K562 (cell line): ENCODE measurements at regions not wholly inside any gene's neighbourhood (a gene's known extent, or its start where the extent isn't known, plus 50 kb on each side); places are given as distances from the start of the nearest gene placed in this dataset.

Experiments
- ADNP ChIP-seq: fragments of 200-800 bp; sonication (Bioruptor generic); IDR thresholded peaks from 2 replicates; pipeline ENCODE4 v1.6.1; 2016; ENCODE audit warnings: missing genetic modification characterization, missing compliant biosample characterization
- CXXC5 ChIP-seq: fragments of 250-450 bp; sonication (Bioruptor Pico); IDR thresholded peaks from 2 replicates; pipeline ENCODE4 v1.8.0; 2022; ENCODE audit warnings: inconsistent platforms, mild to moderate bottlenecking, moderate library complexity
- GABPB1 ChIP-seq: sonication (generic); formaldehyde crosslinking; IDR thresholded peaks from 2 replicates; pipeline ENCODE4 v1.8.0; 2022; ENCODE audit warnings: mild to moderate bottlenecking, missing genetic modification reagents
- L3MBTL2 ChIP-seq: fragments of 450-650 bp; IDR thresholded peaks from 2 replicates; pipeline ENCODE4 v1.6.1; 2016; ENCODE audit warnings: mild to moderate bottlenecking, moderate library complexity
- ZNF518B ChIP-seq: fragments of 250-450 bp; sonication (Bioruptor Pico); IDR thresholded peaks from 2 replicates; pipeline ENCODE4 v1.5.0; 2021; ENCODE audit warnings: mild to moderate bottlenecking, moderate library complexity
- TF ChIP-seq, protein P1 (sequence below): sonication (generic); formaldehyde crosslinking; IDR thresholded peaks from 2 replicates; pipeline ENCODE4 v1.8.0; 2022; ENCODE audit warnings: mild to moderate bottlenecking, missing genetic modification reagents

DNA sequence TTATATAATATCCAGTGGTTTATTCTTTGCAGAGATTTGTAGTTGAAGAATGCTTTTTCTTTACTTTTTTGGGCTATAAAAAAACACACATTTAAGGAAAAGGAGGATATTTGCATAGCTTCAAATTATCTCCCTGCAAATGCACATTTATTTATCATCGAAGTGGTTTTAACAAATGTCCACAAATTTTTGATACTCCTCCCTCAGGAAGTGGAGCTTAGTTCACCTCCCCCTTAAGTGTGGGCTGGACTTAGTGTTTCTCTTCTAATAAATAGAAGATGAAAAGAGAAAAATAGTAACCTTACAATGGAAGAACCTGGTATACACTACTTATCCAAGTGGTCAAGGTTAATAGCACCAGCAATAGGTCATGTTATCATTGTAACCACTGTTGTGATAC lies 537.6 kb downstream of the ARL4A start (continued):
- TF ChIP-seq, protein P1, sequence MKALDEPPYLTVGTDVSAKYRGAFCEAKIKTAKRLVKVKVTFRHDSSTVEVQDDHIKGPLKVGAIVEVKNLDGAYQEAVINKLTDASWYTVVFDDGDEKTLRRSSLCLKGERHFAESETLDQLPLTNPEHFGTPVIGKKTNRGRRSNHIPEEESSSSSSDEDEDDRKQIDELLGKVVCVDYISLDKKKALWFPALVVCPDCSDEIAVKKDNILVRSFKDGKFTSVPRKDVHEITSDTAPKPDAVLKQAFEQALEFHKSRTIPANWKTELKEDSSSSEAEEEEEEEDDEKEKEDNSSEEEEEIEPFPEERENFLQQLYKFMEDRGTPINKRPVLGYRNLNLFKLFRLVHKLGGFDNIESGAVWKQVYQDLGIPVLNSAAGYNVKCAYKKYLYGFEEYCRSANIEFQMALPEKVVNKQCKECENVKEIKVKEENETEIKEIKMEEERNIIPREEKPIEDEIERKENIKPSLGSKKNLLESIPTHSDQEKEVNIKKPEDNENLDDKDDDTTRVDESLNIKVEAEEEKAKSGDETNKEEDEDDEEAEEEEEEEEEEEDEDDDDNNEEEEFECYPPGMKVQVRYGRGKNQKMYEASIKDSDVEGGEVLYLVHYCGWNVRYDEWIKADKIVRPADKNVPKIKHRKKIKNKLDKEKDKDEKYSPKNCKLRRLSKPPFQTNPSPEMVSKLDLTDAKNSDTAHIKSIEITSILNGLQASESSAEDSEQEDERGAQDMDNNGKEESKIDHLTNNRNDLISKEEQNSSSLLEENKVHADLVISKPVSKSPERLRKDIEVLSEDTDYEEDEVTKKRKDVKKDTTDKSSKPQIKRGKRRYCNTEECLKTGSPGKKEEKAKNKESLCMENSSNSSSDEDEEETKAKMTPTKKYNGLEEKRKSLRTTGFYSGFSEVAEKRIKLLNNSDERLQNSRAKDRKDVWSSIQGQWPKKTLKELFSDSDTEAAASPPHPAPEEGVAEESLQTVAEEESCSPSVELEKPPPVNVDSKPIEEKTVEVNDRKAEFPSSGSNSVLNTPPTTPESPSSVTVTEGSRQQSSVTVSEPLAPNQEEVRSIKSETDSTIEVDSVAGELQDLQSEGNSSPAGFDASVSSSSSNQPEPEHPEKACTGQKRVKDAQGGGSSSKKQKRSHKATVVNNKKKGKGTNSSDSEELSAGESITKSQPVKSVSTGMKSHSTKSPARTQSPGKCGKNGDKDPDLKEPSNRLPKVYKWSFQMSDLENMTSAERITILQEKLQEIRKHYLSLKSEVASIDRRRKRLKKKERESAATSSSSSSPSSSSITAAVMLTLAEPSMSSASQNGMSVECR, result no peak
- TF ChIP-seq GABPB1 (CRISPR knock-in tag) (no peak), ADNP (tag) (no peak), L3MBTL2 (no peak), CXXC5 (CRISPR knock-in tag) (no peak), ZNF518B (CRISPR knock-in tag) (no peak)
